Motor neuron (in vitro differentiated cells): ENCODE measurements at regions not wholly inside any gene's neighbourhood (a gene's known extent, or its start where the extent isn't known, plus 50 kb on each side); places are given as distances from the start of the nearest gene placed in this dataset.

Experiments used
- ATAC-seq, 8 experiments: fragments of 200-7000 bp; cut with Tn5 transposase; replicated peaks in 6 of 8; 2 replicates each; pipeline ENCODE4 v1.8.0; 2021; ENCODE audit warnings: mild to moderate bottlenecking in 8 of 8, moderate library complexity in 8 of 8
- H3K27ac ChIP-seq, 2 donors: fragments of 250-450 bp; sonication (Bioruptor Pico); 2 replicates each; pipeline ENCODE4 v1.9.0; 2021; ENCODE audit warnings: antibody characterized with exemption in 2 of 2, mild to moderate bottlenecking in 2 of 2, moderate library complexity in 1 of 2
- H3K4me1 ChIP-seq, 2 donors: fragments of 250-450 bp; sonication (Bioruptor Pico); replicated peaks in 1 of 2; 2 replicates each; pipeline ENCODE4 v1.6.1; 2021; ENCODE audit warnings: antibody characterized with exemption in 2 of 2, mild to moderate bottlenecking in 2 of 2, moderate library complexity in 1 of 2
- H3K4me3 ChIP-seq, 5 donors: fragments of 250-450 bp; sonication (Bioruptor Pico); 2 replicates each; pipeline ENCODE4 v1.9.0; 2021; ENCODE audit warnings: antibody characterized with exemption in 5 of 5, mild to moderate bottlenecking in 5 of 5, moderate library complexity in 4 of 5
- WGBS, 10 experiments: fragments of 450-650 bp; shearing (Covaris generic); methylation state at CpG; one replicate each; pipeline ENCODE4 v1.0.0; 2022; 5-methylcytosine and 5-hydroxymethylcytosine counted together
- in situ Hi-C, 9 experiments: fragments of 400-800 bp; cut with MboI; loops; one replicate each; pipeline ENCODE4 v1.15.0; 2021; ENCODE audit warnings: low sequenced_read_pairs in 9 of 9, low pct_unique_long_range_greater_than_20kb in 2 of 9; ENCODE audit not compliant: unreplicated experiment in 9 of 9

DNA sequence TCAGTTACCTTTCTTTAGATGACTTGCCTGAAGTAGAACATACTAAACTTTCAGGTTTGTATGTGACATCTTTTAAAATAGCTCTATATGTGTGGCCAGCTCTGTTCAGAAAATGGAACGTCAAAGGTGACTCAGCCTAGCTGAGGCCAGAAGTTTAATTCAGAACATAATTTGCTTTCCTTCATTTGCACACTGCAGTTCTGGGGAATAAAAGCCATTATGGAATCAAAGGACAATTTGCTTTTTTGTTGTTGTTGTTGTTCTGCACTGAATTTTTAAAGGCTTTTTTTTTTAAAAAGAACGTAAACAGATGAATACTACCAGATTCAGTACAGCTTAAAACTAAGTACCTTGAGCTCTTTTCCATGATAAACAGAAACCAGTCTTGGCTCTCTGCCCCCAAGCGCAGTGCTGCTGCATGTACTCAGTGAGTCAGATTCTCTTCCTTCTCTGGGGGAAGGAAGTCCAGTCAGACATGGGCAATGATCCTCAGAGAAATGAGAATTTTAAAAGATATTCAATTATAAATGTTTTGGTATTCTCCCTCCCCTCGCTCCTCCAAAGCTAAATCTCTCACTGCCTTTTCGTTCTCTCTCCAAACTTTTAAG lies 644.2 kb downstream of the NOVA1 start:
- Histone ChIP-seq H3K27ac (no peak overlapping the region), H3K4me3 (no peak overlapping the region), H3K4me1 (no peaks in the 10 kb centered on the region)
- peak in 3 of 8 experiments; percentile 19 to 54 (median 39) for ATAC-seq
- in situ Hi-C loops = no loop called here
- 0 to 97% (median 90%) methylated on average over 3 to 5 of the region's 5 CpGs for WGBS, 10 experiments

DNA sequence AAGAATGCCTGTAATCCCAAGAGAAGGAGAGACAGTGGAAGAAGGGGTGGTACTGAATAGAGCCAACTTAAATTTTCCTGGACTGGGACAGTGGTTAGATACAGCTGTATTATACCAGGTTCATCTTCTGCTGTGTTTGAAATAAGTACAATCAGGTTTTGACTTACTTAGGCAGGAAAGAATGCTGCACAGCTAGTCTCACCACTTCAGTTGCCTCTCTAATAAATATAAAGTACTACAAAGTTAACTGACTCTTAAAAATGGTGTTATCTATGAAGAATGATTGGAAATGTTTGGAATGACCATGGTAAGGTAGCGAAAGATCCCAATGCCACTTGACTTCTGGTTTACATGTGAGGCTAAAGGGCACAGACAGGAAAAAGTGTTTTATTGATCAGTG lies 652.1 kb downstream of the NOVA1 start:
- H3K27ac ChIP-seq = no peak overlapping the region
- H3K4me1 ChIP-seq = peaks cover 7 to 8% of the 10 kb centered on the region in 2 donors
- no peak for ATAC-seq
- H3K4me3 ChIP-seq = no peak overlapping the region
- in situ Hi-C loops = no loop called here
- 0 to 100% (median 92%) methylated on average over 1 of the region's 1 CpG; no CpG with 5 or more reads in 3 of the 10 experiments for WGBS, 10 experiments

DNA sequence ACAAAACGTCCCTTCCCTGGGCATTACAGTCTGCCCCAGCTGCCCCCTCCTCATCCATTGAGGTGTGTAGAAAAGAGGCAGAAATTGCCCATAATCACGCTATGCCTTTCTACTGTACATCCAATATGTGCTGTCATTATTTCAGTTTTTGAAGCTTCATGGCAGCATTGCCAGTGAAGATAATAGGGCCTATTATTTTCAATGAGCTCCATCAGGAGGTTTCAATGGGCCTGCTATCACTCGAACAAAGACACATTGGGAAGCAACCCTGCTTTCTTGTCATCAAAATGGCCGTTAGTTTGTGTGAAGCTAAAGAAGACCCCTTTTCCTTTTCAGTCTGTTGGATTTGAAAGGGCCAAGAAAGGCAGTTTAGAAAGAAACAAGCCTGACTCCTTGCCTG lies 653.8 kb downstream of the NOVA1 start:
- Histone ChIP-seq H3K4me1 (peaks cover 7 to 8% of the 10 kb centered on the region in 2 donors), H3K27ac (no peak overlapping the region), H3K4me3 (no peak overlapping the region)
- WGBS, 10 experiments = 8 to 80% (median 67%) methylated on average over 1 to 3 of the region's 4 CpGs; no CpG with 5 or more reads in 1 of the 10 experiments
- ATAC-seq = no peak
- in situ Hi-C loops = no loop called here

- WGBS, 10 experiments = 0 to 100% (median 88%) methylated on average over 1 of the region's 1 CpG; no CpG with 5 or more reads in 5 of the 10 experiments
- Histone ChIP-seq H3K4me1 (peaks cover 7 to 8% of the 10 kb centered on the region in 2 donors), H3K27ac (no peak overlapping the region), H3K4me3 (no peak overlapping the region)
- in situ Hi-C loops = no loop called here
- no peak for ATAC-seq
Measured at GRCh38 chr14:25943329-25943728, 654.5 kb downstream of the NOVA1 start.

DNA sequence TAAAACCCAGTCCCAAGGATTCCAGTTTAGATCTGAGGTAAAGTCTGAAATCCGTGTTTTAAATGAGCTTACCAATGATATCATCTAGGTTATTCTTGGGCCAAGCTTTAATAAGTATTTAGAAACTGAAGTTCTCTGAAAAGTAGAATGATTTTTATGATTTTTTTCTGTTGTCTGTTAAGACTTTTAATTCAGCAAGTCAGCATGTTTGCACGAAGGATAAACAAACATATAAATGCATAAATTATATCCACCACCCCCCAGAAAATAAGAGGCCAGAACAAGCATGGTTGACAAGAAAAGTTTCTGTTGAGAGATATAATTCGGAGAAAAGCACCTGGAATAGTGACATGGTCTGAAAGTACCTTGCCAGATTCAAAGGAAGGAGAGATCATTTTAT lies 655.7 kb downstream of the NOVA1 start:
- in situ Hi-C loops = no loop called here
- H3K4me3 ChIP-seq = no peak overlapping the region
- no peak for ATAC-seq
- H3K4me1 ChIP-seq = peaks cover 7 to 8% of the 10 kb centered on the region in 2 donors
- no peak overlapping the region for H3K27ac ChIP-seq
- WGBS, 10 experiments = 0 to 100% (median 88%) methylated on average over 1 to 3 of the region's 3 CpGs; no CpG with 5 or more reads in 1 of the 10 experiments

DNA sequence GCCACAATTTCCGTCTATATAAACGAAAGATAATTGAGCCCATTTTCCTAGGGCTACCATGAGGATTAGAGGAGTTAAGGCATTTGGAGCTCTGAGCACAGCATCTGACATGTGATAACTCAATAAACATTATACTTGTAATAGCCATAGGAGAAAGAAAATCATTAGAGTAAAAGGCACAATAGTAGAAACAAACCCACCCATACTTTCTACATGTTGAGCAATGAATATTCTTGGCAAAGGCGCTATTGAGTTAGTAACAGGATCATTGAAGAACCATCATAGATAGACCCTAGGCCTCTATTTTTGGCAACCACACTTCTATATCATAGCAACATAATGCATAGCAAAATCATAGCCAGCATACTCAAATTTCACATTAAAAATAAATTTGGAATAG lies 664.1 kb downstream of the NOVA1 start:
- in situ Hi-C loops = no loop called here
- no peak overlapping the region for H3K4me3 ChIP-seq
- WGBS, 10 experiments = 0 to 100% (median 69%) methylated on average over 1 to 3 of the region's 3 CpGs; no CpG with 5 or more reads in 2 of the 10 experiments
- peaks cover 4 to 8% of the 10 kb centered on the region in 2 donors for H3K4me1 ChIP-seq
- no peak for ATAC-seq
- H3K27ac ChIP-seq = no peak overlapping the region

DNA sequence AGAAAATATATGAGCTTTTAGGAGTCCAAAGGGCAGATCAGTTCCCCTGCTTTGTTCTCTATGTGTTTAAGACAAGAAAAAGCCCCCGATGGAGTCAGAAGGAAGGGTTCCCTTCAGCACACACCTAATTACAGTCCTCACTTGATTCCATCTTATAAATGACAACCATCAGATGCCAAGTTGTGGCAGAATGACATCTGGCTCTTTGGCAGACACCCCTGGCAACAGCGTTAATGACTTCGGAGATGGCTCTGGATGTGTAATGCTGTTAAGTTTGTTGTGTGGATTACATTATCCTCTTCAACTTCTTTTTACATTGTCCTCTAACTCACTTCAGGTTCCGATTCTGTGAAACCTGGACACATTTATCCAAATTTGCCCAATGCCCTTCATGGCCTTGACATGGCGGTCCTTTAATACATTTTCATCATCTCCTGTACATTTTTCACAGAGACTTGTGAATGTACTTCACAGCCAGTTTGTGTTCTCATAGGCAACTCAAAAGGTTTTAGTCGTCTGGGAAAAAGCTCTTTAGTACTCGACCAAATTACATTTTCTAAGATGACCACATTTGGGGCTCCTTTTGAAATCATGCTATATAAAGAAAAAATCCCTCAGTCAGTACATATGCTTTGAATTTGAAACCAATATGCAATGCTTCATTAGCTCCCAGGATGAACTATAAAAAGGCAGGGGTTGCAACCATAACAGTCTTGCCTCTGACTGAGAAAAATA lies 667.8 kb downstream of the NOVA1 start:
- WGBS, 10 experiments = 0 to 100% (median 85%) methylated on average over 1 to 6 of the region's 7 CpGs; no CpG with 5 or more reads in 1 of the 10 experiments
- in situ Hi-C loops = no loop called here
- Histone ChIP-seq H3K4me3 (no peak overlapping the region), H3K27ac (no peak overlapping the region), H3K4me1 (peaks cover 4 to 8% of the 10 kb centered on the region in 2 donors)
- ATAC-seq = peak in 1 of 8 experiments; percentile 32

DNA sequence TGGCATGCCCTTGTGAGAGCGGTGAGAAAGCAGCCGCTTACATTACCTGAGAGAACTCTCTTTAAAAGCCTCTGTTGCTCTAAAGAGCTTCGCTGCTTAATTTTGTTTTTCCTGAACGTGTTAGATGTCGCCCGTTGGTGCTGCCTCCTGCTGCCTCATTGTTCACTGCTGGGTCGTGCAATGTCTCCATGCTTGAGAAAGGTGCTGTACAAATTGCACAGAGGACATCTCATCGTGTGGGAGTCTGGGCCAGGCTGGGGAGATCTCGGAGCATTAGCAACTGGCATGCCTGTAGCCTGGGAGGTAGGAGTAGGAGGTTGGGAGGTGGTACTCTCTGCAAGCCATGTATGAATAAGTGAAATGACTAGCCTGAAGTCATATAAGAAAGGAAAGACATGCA lies 686.0 kb downstream of the NOVA1 start:
- in situ Hi-C loops = no loop called here
- no peak for ATAC-seq
- H3K4me1 ChIP-seq = peaks cover 19 to 52% of the 10 kb centered on the region in 2 donors
- 0 to 100% (median 85%) methylated on average over 1 to 7 of the region's 9 CpGs; no CpG with 5 or more reads in 1 of the 10 experiments for WGBS, 10 experiments
- H3K4me3 ChIP-seq = no peak overlapping the region
- peak overlapping the region in 1 of 2 donors; percentile 19 for H3K27ac ChIP-seq

DNA sequence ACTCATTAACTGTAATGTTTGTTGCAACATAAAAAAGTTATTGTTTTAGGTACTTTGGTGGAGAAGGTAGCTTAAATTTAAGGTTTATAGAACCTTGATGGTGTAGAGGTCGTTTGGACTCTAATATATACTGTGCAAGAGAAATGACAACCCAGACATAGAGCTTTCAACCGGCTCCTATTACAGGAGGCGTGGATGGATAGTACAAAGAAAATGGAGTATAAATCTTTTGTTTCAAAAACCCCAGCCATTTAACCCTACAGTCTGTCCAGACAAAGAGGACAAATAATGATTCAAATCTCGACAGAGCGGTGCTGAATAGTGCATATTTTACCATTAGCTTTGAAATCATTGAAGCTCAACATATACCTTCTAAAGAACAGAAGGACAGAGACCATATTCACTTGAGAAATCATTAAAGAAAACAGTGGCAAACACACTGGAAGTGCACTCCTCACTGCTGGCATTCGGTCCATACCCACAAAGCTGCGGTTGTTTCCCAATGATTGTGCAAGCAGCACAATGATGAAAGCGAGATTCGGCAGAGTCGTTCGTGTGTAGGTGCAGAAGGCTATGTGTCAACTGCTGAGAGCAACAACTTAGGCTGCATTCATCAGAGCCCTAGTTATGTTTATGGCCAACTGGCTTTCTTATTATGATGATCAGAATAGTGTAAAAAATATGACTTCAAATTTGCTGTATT lies 688.6 kb downstream of the NOVA1 start:
- in situ Hi-C loops = no loop called here
- 0 to 67% (median 40%) methylated on average over 1 to 10 of the region's 11 CpGs; no CpG with 5 or more reads in 1 of the 10 experiments for WGBS, 10 experiments
- peak in 5 of 8 experiments; percentile 58 to 81 (median 79) for ATAC-seq
- peak overlapping the region in 1 of 2 donors; percentile 49 for H3K27ac ChIP-seq
- peaks cover 19 to 60% of the 10 kb centered on the region in 2 donors for H3K4me1 ChIP-seq
- no peak overlapping the region for H3K4me3 ChIP-seq

GRCh38 chr14:25908277-25909044 lies 689.4 kb downstream of the NOVA1 start:
- Histone ChIP-seq H3K4me3 (no peak overlapping the region), H3K27ac (peak overlapping the region in 1 of 2 donors; percentile 49), H3K4me1 (peaks cover 19 to 60% of the 10 kb centered on the region in 2 donors)
- ATAC-seq = peak in 5 of 8 experiments; percentile 73 to 86 (median 77)
- 4 to 62% (median 26%) methylated on average over 1 to 3 of the region's 3 CpGs; no CpG with 5 or more reads in 2 of the 10 experiments for WGBS, 10 experiments
- in situ Hi-C loops = no loop called here

GRCh38 chr14:25904446-25904845 lies 693.4 kb downstream of the NOVA1 start:
- no peak for ATAC-seq
- in situ Hi-C loops = no loop called here
- Histone ChIP-seq H3K4me3 (no peak overlapping the region), H3K4me1 (peaks cover 24 to 38% of the 10 kb centered on the region in 2 donors), H3K27ac (no peak overlapping the region)
- 0 to 100% (median 79%) methylated on average over 1 to 3 of the region's 3 CpGs for WGBS, 10 experiments

- WGBS, 10 experiments = 0 to 42% (median 27%) methylated on average over 1 of the region's 1 CpG; no CpG with 5 or more reads in 2 of the 10 experiments
- H3K27ac ChIP-seq = no peak overlapping the region
- peaks cover 24 to 26% of the 10 kb centered on the region in 2 donors for H3K4me1 ChIP-seq
- ATAC-seq = peak in 3 of 8 experiments; percentile 38 to 83 (median 52)
- no peak overlapping the region for H3K4me3 ChIP-seq
- in situ Hi-C loops = no loop called here
Measured at GRCh38 chr14:25899197-25899596, 698.6 kb downstream of the NOVA1 start.
